ENCODE measurements at regions not wholly inside any gene's neighbourhood (a gene's known extent, or its start where the extent isn't known, plus 50 kb on each side); places are given as distances from the start of the nearest gene placed in this dataset.
"Not testable (repeated sequence)": the region's sequence is repeated elsewhere in the genome, so short reads cannot be mapped to it uniquely, and the experiment has no call there.

GRCh38 chr6:48520951-48521350, 410.0 kb upstream of the PTCHD4 start:
- DNase-seq: no peak
- intact Hi-C loops (cut with DNase I): no loop called here

DNA sequence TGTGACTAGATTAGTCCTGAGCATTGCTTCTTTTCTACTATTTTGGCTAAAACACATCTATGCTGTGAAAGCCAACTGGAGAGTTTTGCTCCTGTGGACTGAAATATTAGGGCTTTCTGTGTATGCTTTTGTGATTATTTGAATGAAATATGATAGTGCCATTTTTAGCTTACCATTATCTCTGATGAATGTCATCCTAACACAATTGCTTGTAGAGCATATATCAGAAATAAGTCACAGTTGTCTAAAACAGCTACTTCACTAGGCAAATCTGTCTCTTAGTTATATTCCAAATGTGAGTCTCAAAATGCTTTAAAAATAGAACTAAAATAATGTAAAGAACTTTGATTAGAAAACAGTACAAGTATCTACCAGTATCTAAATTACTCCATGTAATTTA, 401.4 kb upstream of the PTCHD4 start:
- intact Hi-C loops (cut with DNase I): no loop called here
- DNase-seq: no peak

GRCh38 chr6:48511378-48511777, 400.4 kb upstream of the PTCHD4 start:
- intact Hi-C loops (cut with DNase I): no loop called here
- no peak for DNase-seq

DNA sequence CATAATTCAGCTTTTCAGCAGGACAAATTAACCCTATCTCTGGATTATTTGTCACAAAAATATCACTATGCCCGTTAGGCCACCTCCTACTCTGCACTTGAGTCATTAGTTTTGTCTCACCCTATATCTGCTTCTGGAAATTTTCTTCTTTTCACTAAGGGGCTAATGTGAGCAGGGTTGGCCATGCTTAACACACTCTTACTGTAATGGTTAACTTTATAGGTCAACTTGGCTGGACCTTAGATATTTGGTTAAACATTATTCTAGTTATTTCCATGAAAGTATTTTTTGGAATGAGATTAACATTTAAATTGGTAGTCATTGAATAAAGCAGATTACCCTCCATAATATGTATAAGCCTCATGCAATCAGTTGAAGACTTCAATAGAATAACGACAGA, 394.6 kb upstream of the PTCHD4 start:
- intact Hi-C loops (cut with DNase I): no loop called here

DNA sequence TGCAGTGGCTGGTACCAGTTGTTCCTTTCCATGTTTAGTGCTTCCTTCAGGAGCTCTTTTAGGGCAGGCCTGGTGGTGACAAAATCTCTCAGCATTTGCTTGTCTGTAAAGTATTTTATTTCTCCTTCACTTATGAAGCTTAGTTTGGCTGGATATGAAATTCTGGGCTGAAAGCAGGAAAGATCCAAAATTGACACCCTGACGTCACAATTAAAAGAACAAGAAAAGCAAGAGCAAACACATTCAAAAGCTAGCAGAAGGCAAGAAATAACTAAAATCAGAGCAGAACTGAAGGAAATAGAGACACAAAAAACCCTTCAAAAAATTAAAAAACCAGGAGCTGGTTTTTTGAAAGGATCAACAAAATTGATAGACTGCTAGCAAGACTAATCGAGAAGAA, 382.4 kb upstream of the PTCHD4 start:
- DNase-seq; intact Hi-C loops (cut with DNase I): not testable (repeated sequence)

More for the DNA sequence above, 394.6 kb upstream of the PTCHD4 start:
- no peak for DNase-seq

- no peak for DNase-seq
- intact Hi-C loops (cut with DNase I): no loop called here
Observed at GRCh38 chr6:48490658-48491057, 379.7 kb upstream of the PTCHD4 start.

DNA sequence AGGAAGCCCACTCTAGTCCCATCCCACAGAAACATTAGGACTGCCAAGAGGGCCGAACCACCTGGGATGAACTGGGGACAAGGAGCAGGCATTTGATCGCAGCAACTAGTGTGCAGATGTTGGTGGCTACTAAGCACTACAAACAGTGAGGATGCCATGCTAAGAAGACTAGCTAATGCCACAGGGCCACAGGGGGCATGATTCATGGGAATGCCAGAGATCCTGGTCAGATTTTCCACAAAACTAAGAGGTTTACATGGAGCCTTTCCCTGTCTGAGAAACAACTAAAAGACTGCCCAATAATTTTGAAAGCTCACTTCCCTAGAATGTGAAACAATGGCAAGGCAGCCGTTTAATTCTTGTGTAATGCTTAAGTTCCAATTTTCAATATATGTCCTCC, 375.9 kb upstream of the PTCHD4 start:
- DNase-seq: no peak
- intact Hi-C loops (cut with DNase I): no loop called here

GRCh38 chr6:48486373-48486772, 375.4 kb upstream of the PTCHD4 start:
- intact Hi-C loops (cut with DNase I): no loop called here
- DNase-seq: no peak

GRCh38 chr6:48476257-48476656, 365.3 kb upstream of the PTCHD4 start:
- DNase-seq: no peak
- intact Hi-C loops (cut with DNase I): no loop called here

- intact Hi-C loops (cut with DNase I): no loop called here
- no peak for DNase-seq
Observed at GRCh38 chr6:48475275-48475674, 364.3 kb upstream of the PTCHD4 start.

DNA sequence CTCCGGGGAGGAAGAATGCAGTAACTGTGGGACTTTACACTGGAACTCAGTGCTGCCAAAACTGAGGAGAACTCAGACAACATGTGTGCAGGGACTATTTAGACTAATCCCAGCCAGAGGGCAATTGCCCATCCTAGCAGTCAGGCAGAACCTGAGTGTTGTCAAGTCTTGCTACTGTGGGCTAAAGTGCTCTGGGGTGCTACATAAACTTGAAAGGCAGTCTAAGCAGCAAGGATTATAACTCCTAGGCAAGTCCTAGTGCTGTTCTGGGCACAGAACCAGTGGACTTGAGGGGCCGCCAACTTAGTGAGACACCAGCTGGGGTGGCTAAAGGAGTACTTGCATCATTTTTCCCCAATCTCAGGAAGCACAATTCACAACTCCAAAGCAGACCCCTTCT, 363.8 kb upstream of the PTCHD4 start:
- intact Hi-C loops (cut with DNase I): no loop called here
- DNase-seq: no peak

GRCh38 chr6:48474136-48474535, 363.1 kb upstream of the PTCHD4 start:
- intact Hi-C loops (cut with DNase I): no loop called here
- no peak for DNase-seq

DNA sequence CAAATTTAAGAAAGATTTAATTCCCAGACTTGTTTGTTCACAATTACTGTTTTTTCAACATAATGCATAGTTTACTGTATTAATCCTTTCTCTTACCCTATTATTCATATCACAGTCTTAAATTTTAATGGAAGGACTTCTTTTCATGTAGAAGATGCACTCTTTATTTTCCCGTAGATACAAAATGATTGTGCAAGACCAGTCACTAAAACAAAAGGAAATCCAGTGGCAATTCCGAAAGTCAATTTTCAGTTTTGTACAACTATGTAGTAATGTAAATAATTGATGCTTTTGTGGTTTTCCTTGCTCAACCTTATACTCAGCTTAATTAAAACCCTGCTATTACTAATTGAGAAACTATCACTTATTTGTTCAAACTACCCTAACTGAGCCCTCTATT, 361.5 kb upstream of the PTCHD4 start:
- intact Hi-C loops (cut with DNase I): no loop called here
- no peak for DNase-seq

- intact Hi-C loops (cut with DNase I): no loop called here
- DNase-seq: no peak
Observed at GRCh38 chr6:48472091-48472490, 361.1 kb upstream of the PTCHD4 start.

DNA sequence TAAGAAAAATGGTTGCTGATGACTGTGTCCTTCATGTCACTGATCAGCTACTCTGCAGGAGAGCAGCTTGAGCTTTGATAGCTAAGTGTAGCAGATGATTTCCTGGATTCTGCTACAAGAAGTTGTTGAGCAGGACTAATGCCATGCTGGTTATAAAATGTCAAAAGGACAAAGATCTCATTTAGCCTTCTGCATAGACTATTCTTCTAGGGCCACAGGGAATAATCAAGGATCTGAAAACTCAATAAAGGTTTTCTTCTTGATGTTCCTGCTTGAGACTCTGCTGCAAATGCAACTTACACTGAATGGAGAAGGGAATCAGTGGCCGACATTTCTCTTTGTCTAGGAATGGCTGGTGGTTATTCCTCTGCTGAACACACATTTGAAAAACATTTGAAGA, 360.3 kb upstream of the PTCHD4 start:
- intact Hi-C loops (cut with DNase I): no loop called here
- DNase-seq: no peak

GRCh38 chr6:48449002-48449401, 338.0 kb upstream of the PTCHD4 start:
- intact Hi-C loops (cut with DNase I): no loop called here
- DNase-seq: no peak

GRCh38 chr6:48447251-48447650, 336.3 kb upstream of the PTCHD4 start:
- no peak for DNase-seq
- intact Hi-C loops (cut with DNase I): no loop called here

DNA sequence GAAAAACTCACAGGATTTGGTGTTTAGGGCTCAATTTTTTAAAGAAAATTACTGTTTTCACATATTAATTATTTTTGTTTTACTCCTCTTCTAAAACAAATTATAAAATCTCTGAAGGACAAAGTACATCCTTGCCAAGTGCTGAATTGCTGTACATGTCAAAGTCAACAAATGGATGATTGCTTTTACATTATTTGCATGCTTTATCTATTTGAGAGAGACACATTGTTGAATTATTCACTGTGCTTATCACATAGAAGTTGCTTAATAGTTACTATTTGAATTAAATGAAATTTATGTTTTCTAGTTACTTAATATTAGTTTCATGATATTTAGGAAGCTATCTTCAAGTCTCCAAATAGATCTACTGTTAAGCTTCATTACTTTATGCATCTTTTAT, 318.6 kb upstream of the PTCHD4 start:
- intact Hi-C loops (cut with DNase I): no loop called here

DNA sequence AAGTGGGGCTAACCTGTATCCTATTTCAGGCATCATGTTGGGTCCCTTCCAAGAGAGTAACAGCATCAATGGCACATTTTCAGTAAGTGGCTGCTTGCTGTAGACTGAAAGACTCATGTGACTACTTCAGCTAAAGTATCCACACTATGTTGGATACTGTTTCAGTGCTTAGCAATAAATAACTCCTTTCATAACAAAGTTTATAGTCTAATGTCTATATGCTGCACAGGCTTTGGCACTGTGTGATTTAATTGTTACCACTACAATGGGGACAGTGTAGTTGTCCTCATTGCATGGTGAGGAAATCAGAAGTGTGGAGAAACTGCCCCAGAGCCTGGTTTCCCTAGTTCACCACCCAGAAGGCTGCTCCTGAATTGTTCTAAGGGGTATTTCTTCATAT, 318.0 kb upstream of the PTCHD4 start:
- no peak for DNase-seq
- intact Hi-C loops (cut with DNase I): no loop called here

More for the DNA sequence above, 318.6 kb upstream of the PTCHD4 start:
- no peak for DNase-seq

DNA sequence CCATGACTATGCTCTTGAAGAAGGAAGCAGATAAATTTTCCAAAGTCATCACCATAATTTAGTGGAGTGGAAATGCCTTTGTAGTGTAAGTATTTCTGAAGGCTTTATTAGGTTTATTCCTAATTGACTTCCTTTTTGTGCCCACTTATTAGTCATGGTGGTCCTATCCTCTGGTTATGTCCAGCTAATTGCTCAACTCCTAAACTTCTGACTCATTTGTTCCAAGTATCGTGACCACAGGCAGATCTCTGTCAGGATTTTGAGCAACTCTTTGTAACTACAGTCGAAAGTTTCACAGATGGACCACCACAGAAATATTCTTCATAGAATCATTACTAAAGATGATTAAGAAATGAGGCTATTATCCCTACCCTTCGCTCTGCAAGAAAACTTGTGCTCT, 315.6 kb upstream of the PTCHD4 start:
- DNase-seq: no peak
- intact Hi-C loops (cut with DNase I): no loop called here

DNA sequence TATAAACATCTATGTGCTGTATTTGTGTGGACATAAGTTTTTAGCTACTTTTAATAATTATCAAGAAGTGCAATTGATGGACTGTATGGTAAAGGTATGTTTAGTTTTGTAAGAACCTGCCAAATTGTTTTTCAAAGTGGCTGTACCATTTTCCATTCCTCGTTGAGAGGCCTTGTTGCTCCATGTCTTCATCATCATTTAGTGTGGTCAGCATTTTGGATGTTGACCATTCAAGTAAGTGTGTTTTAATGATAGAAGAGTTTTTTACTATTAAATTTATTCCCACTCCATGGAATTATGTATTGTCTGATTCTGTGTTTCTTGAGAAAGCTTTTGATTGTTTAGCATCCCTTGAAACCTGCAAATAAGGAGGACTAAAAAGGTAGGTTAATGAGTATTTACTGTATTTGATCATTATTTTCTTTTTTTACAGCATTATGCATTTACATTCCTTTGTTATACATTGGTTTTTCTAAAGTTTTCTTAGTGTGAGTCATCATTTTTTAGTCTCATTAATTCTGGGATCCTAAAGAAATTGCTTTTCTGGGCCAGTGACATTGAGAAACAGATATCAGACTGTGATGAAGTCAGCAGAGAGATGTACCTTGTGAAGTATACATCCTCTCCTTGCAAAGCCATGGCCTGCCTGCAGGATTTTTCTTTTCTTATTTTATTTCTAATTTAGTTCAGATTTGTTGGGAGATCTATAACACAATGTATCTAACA, 312.8 kb upstream of the PTCHD4 start:
- no peak for DNase-seq
- intact Hi-C loops (cut with DNase I): no loop called here

DNA sequence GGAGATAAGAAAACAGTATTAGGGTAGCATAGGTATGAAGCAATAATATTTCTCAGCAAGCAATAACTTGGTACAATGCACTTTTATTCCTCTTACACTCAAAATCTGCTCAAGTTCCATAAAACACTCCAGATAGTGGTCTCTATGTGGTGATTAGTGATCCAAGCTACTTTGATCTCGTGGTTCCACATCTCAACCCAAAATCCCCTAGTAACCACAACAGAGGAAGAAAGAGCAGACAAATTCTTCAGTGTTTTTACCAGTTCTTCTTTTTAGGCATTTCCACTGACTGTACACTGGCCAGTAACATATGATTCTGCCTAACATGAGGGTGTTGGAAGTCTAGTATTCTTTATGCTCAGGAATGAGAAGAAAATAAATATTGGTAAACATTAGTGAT, 309.0 kb upstream of the PTCHD4 start:
- intact Hi-C loops (cut with DNase I): no loop called here
- DNase-seq: no peak
